ENCODE measurements at regions not wholly inside any gene's neighbourhood (a gene's known extent, or its start where the extent isn't known, plus 50 kb on each side); places are given as distances from the start of the nearest gene placed in this dataset.
"Not testable (repeated sequence)": the region's sequence is repeated elsewhere in the genome, so short reads cannot be mapped to it uniquely, and the experiment has no call there.

GRCh38 chr2:226115832-226116200, 683.8 kb downstream of the IRS1 start:
- DNase-seq = no peak

GRCh38 chr2:226115102-226115831, 684.4 kb downstream of the IRS1 start:
- no peak for DNase-seq

GRCh38 chr2:226114436-226114835, 685.2 kb downstream of the IRS1 start:
- DNase-seq = no peak

GRCh38 chr2:226098861-226099745, 699.6 kb downstream of the NYAP2 start:
- DNase-seq = no peak

GRCh38 chr2:226095058-226095457, 695.5 kb downstream of the NYAP2 start:
- DNase-seq = no peak

- no peak for DNase-seq
Measured at GRCh38 chr2:226093364-226093763, 693.9 kb downstream of the NYAP2 start.

GRCh38 chr2:226088366-226088674, 688.8 kb downstream of the NYAP2 start:
- no peak for DNase-seq

GRCh38 chr2:226087505-226088365, 688.2 kb downstream of the NYAP2 start:
- no peak for DNase-seq

GRCh38 chr2:226087051-226087450, 687.5 kb downstream of the NYAP2 start:
- no peak for DNase-seq

GRCh38 chr2:226086190-226086589, 686.7 kb downstream of the NYAP2 start:
- DNase-seq = no peak

- not testable (repeated sequence) for DNase-seq
Measured at GRCh38 chr2:226085425-226085824, 685.9 kb downstream of the NYAP2 start.

- no peak for DNase-seq
Measured at GRCh38 chr2:226080334-226080733, 680.8 kb downstream of the NYAP2 start.

- no peak for DNase-seq
Measured at GRCh38 chr2:226079671-226080181, 680.2 kb downstream of the NYAP2 start.

GRCh38 chr2:226079196-226079595, 679.7 kb downstream of the NYAP2 start:
- no peak for DNase-seq

- no peak for DNase-seq
Measured at GRCh38 chr2:226078666-226079065, 679.2 kb downstream of the NYAP2 start.

GRCh38 chr2:226077841-226078240, 678.3 kb downstream of the NYAP2 start:
- no peak for DNase-seq

GRCh38 chr2:226077031-226077430, 677.5 kb downstream of the NYAP2 start:
- DNase-seq = no peak

- no peak for DNase-seq
Measured at GRCh38 chr2:226076529-226076928, 677.0 kb downstream of the NYAP2 start.

- no peak for DNase-seq
Measured at GRCh38 chr2:226074391-226074790, 674.9 kb downstream of the NYAP2 start.

- DNase-seq = no peak
Measured at GRCh38 chr2:226073496-226074160, 674.1 kb downstream of the NYAP2 start.

- DNase-seq = no peak
Measured at GRCh38 chr2:226066873-226067272, 667.4 kb downstream of the NYAP2 start.

GRCh38 chr2:226066391-226066790, 666.9 kb downstream of the NYAP2 start:
- DNase-seq = no peak

Data from NCI-H1417 (cell line).